Liver (tissue), 8 donors: ENCODE measurements at regions not wholly inside any gene's neighbourhood (a gene's known extent, or its start where the extent isn't known, plus 50 kb on each side); places are given as distances from the start of the nearest gene placed in this dataset.

Experiments used
- DNase-seq: peaks from one replicate; pipeline ENCODE4 v3.0.0-alpha.2; 2017; ENCODE audit warnings: low spot score
- H3K27ac ChIP-seq, 2 donors: one replicate each; pipeline ENCODE4 v1.7.0; 2013; ENCODE audit warnings: inconsistent platforms in 2 of 2, low read length in 2 of 2, control low read depth in 1 of 2, low read depth in 1 of 2, mild to moderate bottlenecking in 1 of 2
- H3K27me3 ChIP-seq, 4 donors: one replicate each; pipeline versions ENCODE4 v1.6.1 to v1.7.0; 2013; ENCODE audit warnings: low read length in 3 of 4, inconsistent platforms in 1 of 4, mild to moderate bottlenecking in 1 of 4, moderate library complexity in 1 of 4; ENCODE audit not compliant: control insufficient read depth in 4 of 4, insufficient read depth in 4 of 4
- H3K36me3 ChIP-seq, 4 donors: one replicate each; pipeline versions ENCODE4 v1.6.1 to v1.7.0; 2013; ENCODE audit warnings: low read length in 3 of 4, mild to moderate bottlenecking in 3 of 4, low read depth in 1 of 4, moderate library complexity in 1 of 4; ENCODE audit not compliant: control insufficient read depth in 4 of 4, insufficient read depth in 3 of 4
- H3K4me1 ChIP-seq, 4 donors: one replicate each; pipeline versions ENCODE4 v1.6.1 to v1.7.0; 2013; ENCODE audit warnings: low read length in 3 of 4, mild to moderate bottlenecking in 3 of 4, moderate library complexity in 1 of 4; ENCODE audit not compliant: control insufficient read depth in 4 of 4, insufficient read depth in 4 of 4
- H3K4me3 ChIP-seq, 3 donors: one replicate each; pipeline versions ENCODE4 v1.6.1 to v1.7.0; 2013; ENCODE audit warnings: low read length in 3 of 3, control low read depth in 1 of 3, low read depth in 1 of 3, mild to moderate bottlenecking in 1 of 3
- H3K9ac ChIP-seq, 2 donors: one replicate each; pipeline ENCODE4 v1.7.0; 2013; ENCODE audit warnings: low read length in 2 of 2, mild to moderate bottlenecking in 2 of 2, moderate library complexity in 2 of 2, control low read depth in 1 of 2, low read depth in 1 of 2
- H3K9me3 ChIP-seq, 4 donors: one replicate each; pipeline versions ENCODE4 v1.6.1 to v1.7.0; 2013; ENCODE audit warnings: low read length in 3 of 4; ENCODE audit not compliant: control insufficient read depth in 4 of 4
- ATF3 ChIP-seq: IDR thresholded peaks from 2 replicates; pipeline ENCODE4 v1.6.1; 2016; ENCODE audit warnings: antibody characterized with exemption
- CTCF ChIP-seq: fragments of 150-350 bp; IDR thresholded peaks from 2 replicates; pipeline ENCODE4 v1.5.1; 2017; ENCODE audit warnings: improper control_type of control experiment, low read depth, low read length; ENCODE audit not compliant: missing input control
- EGR1 ChIP-seq, 2 donors: IDR thresholded peaks; 2 replicates each; pipeline ENCODE4 v1.6.1; 2016 to 2018; ENCODE audit warnings: antibody characterized with exemption in 2 of 2, low read depth in 2 of 2
- FOXA1 ChIP-seq: IDR thresholded peaks from 2 replicates; pipeline ENCODE4 v1.6.1; 2016; ENCODE audit warnings: antibody characterized with exemption
- FOXA2 ChIP-seq: IDR thresholded peaks from 2 replicates; pipeline ENCODE4 v1.6.1; 2016; ENCODE audit warnings: antibody characterized with exemption
- GABPA ChIP-seq, 2 donors: IDR thresholded peaks in 1 of 2; conservative IDR thresholded peaks in 1 of 2; 2 replicates each; pipeline ENCODE4 v1.6.1; 2016; ENCODE audit warnings: antibody characterized with exemption in 2 of 2, mild to moderate bottlenecking in 1 of 2, moderate library complexity in 1 of 2
- HNF4A ChIP-seq, 2 donors: conservative IDR thresholded peaks; 2 replicates each; pipeline ENCODE4 v1.6.1; 2016; ENCODE audit warnings: antibody characterized with exemption in 2 of 2, mild to moderate bottlenecking in 2 of 2
- HNF4G ChIP-seq: IDR thresholded peaks from 2 replicates; pipeline ENCODE4 v1.6.1; 2016; ENCODE audit warnings: antibody characterized with exemption
- JUND ChIP-seq, 2 donors: IDR thresholded peaks; 2 replicates each; pipeline ENCODE4 v1.6.1; 2016; ENCODE audit warnings: antibody characterized with exemption in 2 of 2
- MAX ChIP-seq: IDR thresholded peaks from 2 replicates; pipeline ENCODE4 v1.6.1; 2016; ENCODE audit warnings: antibody characterized with exemption
- NR2F2 ChIP-seq: IDR thresholded peaks from 2 replicates; pipeline ENCODE4 v1.6.1; 2016; ENCODE audit warnings: antibody characterized with exemption
- RAD21 ChIP-seq, 2 donors: IDR thresholded peaks; 2 replicates each; pipeline ENCODE4 v1.6.1; 2016; ENCODE audit warnings: antibody characterized with exemption in 2 of 2, mild to moderate bottlenecking in 2 of 2
- REST ChIP-seq: IDR thresholded peaks from 2 replicates; pipeline ENCODE4 v1.6.1; 2016; ENCODE audit warnings: antibody characterized with exemption, mild to moderate bottlenecking
- RXRA ChIP-seq, 2 donors: IDR thresholded peaks; 2 replicates each; pipeline ENCODE4 v1.6.1; 2017 to 2018; ENCODE audit warnings: antibody characterized with exemption in 2 of 2, mild to moderate bottlenecking in 1 of 2
- SP1 ChIP-seq: IDR thresholded peaks from 2 replicates; pipeline ENCODE4 v1.6.1; 2018; ENCODE audit warnings: antibody characterized with exemption, mild to moderate bottlenecking
- TAF1 ChIP-seq: conservative IDR thresholded peaks from 2 replicates; pipeline ENCODE4 v1.6.1; 2016; ENCODE audit warnings: antibody characterized with exemption, mild to moderate bottlenecking
- YY1 ChIP-seq: IDR thresholded peaks from 2 replicates; pipeline ENCODE4 v1.6.1; 2016; ENCODE audit warnings: antibody characterized with exemption, mild to moderate bottlenecking
- ZBTB33 ChIP-seq: IDR thresholded peaks from 2 replicates; pipeline ENCODE4 v1.6.1; 2016; ENCODE audit warnings: antibody characterized with exemption
- WGBS: extraction: QIAGEN DNeasy Blood & Tissue Kit; methylation state at CpG from one replicate; pipeline ENCODE4 v1.1.7; 2013; 5-methylcytosine and 5-hydroxymethylcytosine counted together
- donor health status: healthy.
- donor health status: healthy.
- donor health status: healthy.
- donor health status: healthy.
- donor health status: healthy.

GRCh38 chr15:97082830-97083229, 752.3 kb downstream of the NR2F2 start:
- TF ChIP-seq YY1 (no peak), REST (no peak), HNF4A (conservative IDR thresholded peaks at IDR 0.05) (no peak), RXRA (IDR thresholded peaks at IDR 0.05) (no peak), FOXA1 (no peak), MAX (no peak), CTCF (no peak), JUND (IDR thresholded peaks at IDR 0.05) (no peak)
- DNase-seq = no peak
- no peaks in the 10 kb centered on the region for H3K9me3 ChIP-seq
- H3K4me1 ChIP-seq = no peaks in the 10 kb centered on the region
- 78% methylated on average over 9 of the region's 9 CpGs for WGBS
- no peaks in the 10 kb centered on the region for H3K36me3 ChIP-seq
- no peak overlapping the region for H3K4me3 ChIP-seq
- H3K27me3 ChIP-seq = peaks cover 0 to 4% (median 2%) of the 10 kb centered on the region in 4 donors
- no peak overlapping the region for H3K9ac ChIP-seq
- no peak overlapping the region for H3K27ac ChIP-seq

- H3K36me3 ChIP-seq = no peaks in the 10 kb centered on the region
- H3K4me1 ChIP-seq = no peaks in the 10 kb centered on the region
- no peaks in the 10 kb centered on the region for H3K9me3 ChIP-seq
- H3K9ac ChIP-seq = no peak overlapping the region
- H3K27ac ChIP-seq = no peak overlapping the region
- WGBS = 52% methylated on average over 2 of the region's 2 CpGs
- TF ChIP-seq RXRA (IDR thresholded peaks at IDR 0.05) = no peak
- TF ChIP-seq HNF4G = no peak
- no peak for TF ChIP-seq ZBTB33
- no peak for TF ChIP-seq RAD21 (IDR thresholded peaks at IDR 0.05)
- TF ChIP-seq TAF1 = no peak
- TF ChIP-seq ATF3 = no peak
- no peak for TF ChIP-seq MAX
- no peak for TF ChIP-seq FOXA2
- TF ChIP-seq FOXA1 = no peak
- TF ChIP-seq GABPA (IDR thresholded peaks at IDR 0.05 in 1 of 2, conservative IDR thresholded peaks at IDR 0.05 in 1 of 2) = no peak
- TF ChIP-seq JUND (IDR thresholded peaks at IDR 0.05) = no peak
- no peak for TF ChIP-seq YY1
- TF ChIP-seq EGR1 (IDR thresholded peaks at IDR 0.05; ENCODE audit: low read depth in 2 of 2) = no peak
- TF ChIP-seq NR2F2 = no peak
- TF ChIP-seq REST = no peak
- TF ChIP-seq CTCF = no peak
- no peak for TF ChIP-seq HNF4A (conservative IDR thresholded peaks at IDR 0.05)
- no peak for TF ChIP-seq SP1
- no peak for DNase-seq
- H3K27me3 ChIP-seq = peaks cover 0 to 4% (median 2%) of the 10 kb centered on the region in 4 donors
- no peak overlapping the region for H3K4me3 ChIP-seq
These were observed 754.1 kb downstream of the NR2F2 start for GRCh38 chr15:97084650-97085049.
